ENCODE measurements at regions not wholly inside any gene's neighbourhood (a gene's known extent, or its start where the extent isn't known, plus 50 kb on each side); places are given as distances from the start of the nearest gene placed in this dataset.

DNA sequence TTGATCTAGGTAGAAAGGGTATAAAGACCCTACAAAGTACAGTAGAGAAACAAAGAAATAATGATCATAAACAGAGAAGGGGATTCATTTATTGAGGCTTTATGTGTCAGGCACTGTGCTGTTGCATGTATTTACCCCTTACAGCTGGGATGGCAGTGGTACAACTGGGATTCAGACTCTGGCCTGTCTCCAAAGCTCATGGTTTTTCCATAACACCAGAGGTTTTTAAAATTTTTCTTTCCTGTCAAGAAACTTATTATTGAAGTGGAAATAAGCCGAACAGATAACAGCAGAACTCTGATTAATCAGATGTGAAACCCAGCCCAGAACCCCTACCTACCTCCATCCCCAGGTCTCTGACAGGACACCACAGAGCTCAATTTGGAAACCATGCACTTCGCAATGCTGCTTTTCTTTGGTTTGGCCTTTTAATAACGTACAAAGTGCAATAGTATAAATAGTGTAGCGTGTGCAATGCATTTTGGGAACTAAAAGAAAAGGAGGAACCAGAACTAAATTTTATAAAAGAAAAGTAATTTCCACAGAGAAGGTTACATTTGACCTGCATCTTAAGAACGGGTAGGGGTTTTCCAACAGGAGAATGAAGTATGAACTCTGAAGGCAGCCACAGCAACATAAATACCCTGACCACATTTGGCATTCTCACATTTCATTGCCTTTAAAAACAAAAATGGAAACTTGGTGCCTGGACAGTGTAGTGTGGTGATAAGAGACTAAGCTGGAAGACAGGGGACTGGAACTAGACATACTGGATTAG is 92.0 kb upstream of the S1PR1 start:
- 86 to 93% methylated on average over 5 of the region's 5 CpGs for WGBS, 2 donors
- Histone ChIP-seq H3K27ac (no peak overlapping the region), H3K36me3 (no peaks in the 10 kb centered on the region), H3K27me3 (no peaks in the 10 kb centered on the region), H3K4me1 (peaks cover 0 to 24% (median 11%) of the 10 kb centered on the region in 9 donors), H3K9me3 (no peaks in the 10 kb centered on the region), H3K4me3 (no peak overlapping the region)
- no peak for ATAC-seq
- DNase-seq: no peak
- intact Hi-C loops (cut with DNase I): loop anchor here in 1 of 10 donors (5.0 kb wide), 1 partner anchor 32 kb away; no protein-coding TSS in a partner anchor
- no peak for TF ChIP-seq CTCF (IDR thresholded peaks at IDR 0.05)

DNA sequence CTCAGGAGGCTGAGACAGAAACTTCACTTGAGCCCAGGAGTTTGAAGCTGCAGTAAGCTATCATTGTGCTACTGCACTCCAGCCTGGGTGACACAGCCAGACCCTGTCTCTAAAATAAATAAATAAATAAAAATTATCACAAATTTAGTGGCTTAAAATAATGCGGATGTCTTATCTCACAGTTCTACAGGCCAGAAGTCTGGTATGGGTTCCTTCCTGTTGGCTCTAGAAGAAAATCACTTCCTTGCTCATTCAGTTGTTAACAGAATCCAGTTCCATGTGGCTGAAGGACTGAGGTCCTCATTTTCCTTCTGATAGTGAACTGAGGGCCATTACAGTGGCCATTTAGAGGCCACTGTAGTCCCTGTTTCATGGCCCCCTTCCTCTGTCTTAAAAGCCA is 94.6 kb upstream of the S1PR1 start:
- no peak for DNase-seq
- ATAC-seq: no peak
- Histone ChIP-seq H3K9me3 (no peaks in the 10 kb centered on the region), H3K4me1 (peaks cover 0 to 27% (median 11%) of the 10 kb centered on the region in 9 donors), H3K27ac (no peak overlapping the region), H3K27me3 (no peaks in the 10 kb centered on the region), H3K36me3 (no peaks in the 10 kb centered on the region), H3K4me3 (no peak overlapping the region)
- intact Hi-C loops (cut with DNase I): loop anchor here in 1 of 10 donors (5.0 kb wide), 1 partner anchor 35 kb away; no protein-coding TSS in a partner anchor
- WGBS, 2 donors: 45 to 66% methylated on average over 1 of the region's 1 CpG
- no peak for TF ChIP-seq CTCF (IDR thresholded peaks at IDR 0.05)

DNA sequence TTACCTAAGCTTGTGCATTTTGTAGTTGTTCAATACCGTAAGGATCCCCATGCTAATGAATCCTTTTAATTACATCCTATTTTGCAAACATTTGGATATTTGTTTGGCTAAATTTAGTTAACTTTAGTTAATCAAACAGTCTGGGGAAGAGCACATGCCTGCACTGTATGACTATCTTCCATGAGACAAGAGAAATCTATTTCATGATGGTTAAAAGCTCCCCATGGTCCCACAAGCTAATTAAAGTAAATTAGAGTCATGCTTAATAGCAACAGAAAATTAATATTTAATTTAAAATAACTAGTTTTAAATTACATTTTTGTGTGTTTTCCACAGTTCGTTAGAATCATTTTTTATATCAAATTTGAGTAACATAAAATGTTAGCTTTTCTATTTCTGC is 95.4 kb upstream of the S1PR1 start:
- no peak for TF ChIP-seq CTCF (IDR thresholded peaks at IDR 0.05)
- 97 to 98% methylated on average over 2 of the region's 2 CpGs for WGBS, 2 donors
- intact Hi-C loops (cut with DNase I): loop anchor here in 1 of 10 donors (5.0 kb wide), 1 partner anchor 36 kb away; no protein-coding TSS in a partner anchor

GRCh38 chr1:101139821-101140718 is 96.7 kb upstream of the S1PR1 start:
- no peak for TF ChIP-seq CTCF (IDR thresholded peaks at IDR 0.05)
- Histone ChIP-seq H3K27ac (no peak overlapping the region), H3K4me3 (no peak overlapping the region), H3K9me3 (no peaks in the 10 kb centered on the region), H3K36me3 (no peaks in the 10 kb centered on the region), H3K27me3 (no peaks in the 10 kb centered on the region), H3K4me1 (peaks cover 0 to 37% (median 29%) of the 10 kb centered on the region in 9 donors)
- 81 to 83% methylated on average over 2 of the region's 2 CpGs for WGBS, 2 donors
- no peak for ATAC-seq
- intact Hi-C loops (cut with DNase I): loop anchor here in 9 of 10 donors (5.0 to 10.0 kb wide), 6 partner anchors 37 to 215 kb away; partner anchors contain the start of gene S1PR1 (in 5 of the 9)
- no peak for DNase-seq

More for the DNA sequence above, 95.4 kb upstream of the S1PR1 start:
- DNase-seq (no peak), ATAC-seq (no peak)
- Histone ChIP-seq H3K36me3 (no peaks in the 10 kb centered on the region), H3K27me3 (no peaks in the 10 kb centered on the region), H3K4me1 (peaks cover 0 to 35% (median 19%) of the 10 kb centered on the region in 9 donors), H3K27ac (no peak overlapping the region), H3K4me3 (no peak overlapping the region), H3K9me3 (no peaks in the 10 kb centered on the region)

All from heart right ventricle (tissue), 16 donors.